Eye (tissue), 1 donor: ENCODE measurements at regions not wholly inside any gene's neighbourhood (a gene's known extent, or its start where the extent isn't known, plus 50 kb on each side); places are given as distances from the start of the nearest gene placed in this dataset.
"Not testable (repeated sequence)": the region's sequence is repeated elsewhere in the genome, so short reads cannot be mapped to it uniquely, and the experiment has no call there.

Source experiments
- DNase-seq: peaks from one replicate; pipeline ENCODE4 v3.0.0-alpha.2; 2015

DNA sequence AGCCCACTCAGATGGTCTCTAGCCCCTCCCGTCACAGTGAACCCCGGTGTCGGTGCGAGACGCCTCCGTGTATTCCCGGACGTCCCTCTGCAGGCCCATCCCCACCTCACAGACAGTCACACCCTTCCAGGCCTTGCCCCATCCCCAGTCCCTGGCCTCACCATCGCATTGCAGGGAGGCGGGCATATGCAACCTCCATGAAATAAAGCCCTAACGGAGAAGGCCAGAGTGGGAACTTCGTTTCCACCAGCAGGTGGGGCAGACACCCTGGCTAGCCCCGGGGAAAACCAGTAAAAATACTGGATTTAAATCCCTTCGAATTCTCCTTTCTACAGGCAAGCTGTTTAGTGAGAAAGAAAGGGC, 154.3 kb downstream of the TMEM121 start:
- DNase-seq, result not testable (repeated sequence)

DNA sequence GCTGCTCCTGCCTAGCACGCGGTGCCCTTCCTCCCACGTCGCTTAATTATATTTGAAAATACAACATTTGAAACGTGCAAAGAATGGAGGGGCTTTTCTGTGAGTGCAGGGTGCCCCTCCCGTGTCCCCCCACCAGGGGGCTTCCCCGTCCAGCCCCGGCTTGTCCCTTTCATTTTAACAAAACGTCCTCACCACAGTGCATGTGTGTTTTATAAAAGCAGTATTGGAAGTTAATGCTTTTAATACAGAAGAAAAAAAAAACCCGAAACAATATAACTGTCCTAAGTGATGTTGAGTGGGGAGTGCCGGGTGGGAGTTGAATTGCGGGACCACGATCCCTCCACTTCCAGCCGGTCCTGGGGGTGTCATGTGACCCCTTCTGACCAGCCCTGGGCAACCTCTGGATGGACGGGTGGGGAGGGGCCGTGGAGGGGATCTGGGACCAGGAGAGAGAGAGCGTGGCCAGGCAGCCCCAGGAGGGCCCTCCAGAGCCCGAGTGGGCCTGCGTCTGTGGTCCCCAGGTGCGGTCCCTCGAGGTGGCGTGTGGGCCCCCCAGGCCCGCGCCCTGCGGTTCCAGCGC, 155.3 kb downstream of the TMEM121 start:
- not testable (repeated sequence) for DNase-seq

- not testable (repeated sequence) for DNase-seq
These were observed 156.1 kb downstream of the TMEM121 start for GRCh38 chr14:105682442-105682841.

DNA sequence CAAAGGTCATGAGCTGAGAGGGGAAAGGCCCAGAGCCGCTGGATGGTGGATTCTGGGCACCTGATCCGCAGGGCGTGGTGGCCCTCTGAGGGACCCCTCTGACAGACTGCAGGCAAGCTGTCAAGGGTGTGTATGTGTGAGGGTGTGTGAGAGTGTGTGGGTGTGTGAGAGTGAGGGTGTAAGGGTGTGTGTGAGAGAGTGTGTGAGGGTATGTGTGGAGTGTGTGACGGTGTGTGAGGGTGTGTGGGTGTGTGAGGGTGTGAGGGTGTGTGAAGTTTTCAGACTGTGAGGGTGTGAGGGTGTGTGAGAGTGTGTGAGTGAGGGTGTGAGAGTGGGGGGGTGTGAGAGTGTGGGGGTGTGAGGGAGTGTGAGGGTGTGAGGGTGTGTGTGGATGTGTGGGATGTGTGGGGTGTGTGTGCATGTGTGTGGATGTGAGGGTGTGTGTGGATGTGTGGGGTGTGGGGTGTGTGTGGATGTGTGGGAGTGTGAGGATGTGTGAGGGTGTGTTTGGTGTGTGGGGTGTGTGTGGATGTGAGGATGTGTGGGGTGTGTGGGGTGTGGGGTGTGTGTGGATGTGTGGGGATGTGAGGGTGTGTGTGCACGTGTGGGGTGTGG, 156.7 kb downstream of the TMEM121 start:
- DNase-seq, result no peak

DNA sequence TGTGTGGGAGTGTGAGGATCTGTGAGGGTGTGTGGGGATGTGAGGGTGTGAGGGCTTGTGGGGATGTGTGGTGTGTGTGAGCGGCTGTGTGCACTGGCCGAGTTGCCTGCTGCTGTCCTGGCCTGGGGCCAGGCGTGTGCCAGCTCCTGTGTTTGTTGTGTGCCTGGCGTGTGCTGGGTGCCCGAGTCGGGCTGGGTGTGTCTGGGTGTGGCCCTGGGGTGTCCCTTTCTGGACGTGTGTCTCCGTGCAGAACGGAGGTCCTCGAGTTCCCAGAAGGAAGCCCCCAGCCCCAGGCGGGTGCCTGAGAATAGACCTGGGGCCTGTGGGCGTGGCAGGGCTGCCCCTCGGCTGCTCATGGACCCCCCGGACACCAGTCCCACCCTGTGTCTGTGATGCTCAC, 157.7 kb downstream of the TMEM121 start:
- DNase-seq, result not testable (repeated sequence)

- not testable (repeated sequence) for DNase-seq
These were observed 158.2 kb downstream of the TMEM121 start for GRCh38 chr14:105684597-105684996.

DNA sequence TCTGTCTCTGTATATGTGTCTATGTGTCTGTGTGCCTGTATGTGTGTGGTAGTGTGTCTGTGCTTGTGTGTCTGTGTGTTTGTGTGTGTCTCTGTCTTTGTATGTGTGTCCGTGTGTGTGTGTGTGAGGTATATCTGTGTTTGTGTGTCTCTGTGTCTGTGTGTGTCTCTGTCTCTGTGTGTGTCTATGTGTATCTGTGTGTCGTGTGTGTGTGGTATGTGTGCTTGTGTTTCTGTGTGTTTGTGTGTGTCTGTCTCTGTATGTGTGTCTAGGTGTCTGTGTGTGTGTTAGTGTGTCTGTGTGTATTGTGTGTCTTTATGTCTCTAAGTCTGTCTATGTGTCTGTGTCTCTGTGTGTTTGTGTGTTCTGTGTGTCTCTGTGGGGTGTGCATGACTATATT, 158.6 kb downstream of the TMEM121 start:
- no peak for DNase-seq

DNA sequence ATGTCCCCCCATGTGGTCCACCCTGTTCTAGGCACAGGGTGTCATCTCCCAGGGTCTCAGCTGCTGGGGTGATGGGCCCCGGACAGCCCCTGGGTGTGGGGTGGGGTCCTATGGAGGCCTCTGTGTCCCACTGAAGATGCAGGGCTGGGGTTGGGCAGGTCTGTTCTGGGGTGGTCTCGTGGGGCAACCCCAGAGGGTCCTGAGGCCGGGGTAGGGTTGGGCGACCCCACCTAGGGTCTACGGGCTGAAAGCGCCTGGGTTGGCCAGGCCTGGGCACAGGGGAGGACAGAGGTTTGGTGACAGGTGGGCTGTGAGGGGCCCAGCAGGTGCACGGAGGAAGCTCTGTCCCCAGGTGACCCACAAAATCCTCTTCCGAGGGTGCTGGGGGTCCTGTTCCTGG, 159.2 kb downstream of the TMEM121 start:
- DNase-seq, result not testable (repeated sequence)

- DNase-seq, result not testable (repeated sequence)
These were observed 159.7 kb downstream of the TMEM121 start for GRCh38 chr14:105686050-105686449.

DNA sequence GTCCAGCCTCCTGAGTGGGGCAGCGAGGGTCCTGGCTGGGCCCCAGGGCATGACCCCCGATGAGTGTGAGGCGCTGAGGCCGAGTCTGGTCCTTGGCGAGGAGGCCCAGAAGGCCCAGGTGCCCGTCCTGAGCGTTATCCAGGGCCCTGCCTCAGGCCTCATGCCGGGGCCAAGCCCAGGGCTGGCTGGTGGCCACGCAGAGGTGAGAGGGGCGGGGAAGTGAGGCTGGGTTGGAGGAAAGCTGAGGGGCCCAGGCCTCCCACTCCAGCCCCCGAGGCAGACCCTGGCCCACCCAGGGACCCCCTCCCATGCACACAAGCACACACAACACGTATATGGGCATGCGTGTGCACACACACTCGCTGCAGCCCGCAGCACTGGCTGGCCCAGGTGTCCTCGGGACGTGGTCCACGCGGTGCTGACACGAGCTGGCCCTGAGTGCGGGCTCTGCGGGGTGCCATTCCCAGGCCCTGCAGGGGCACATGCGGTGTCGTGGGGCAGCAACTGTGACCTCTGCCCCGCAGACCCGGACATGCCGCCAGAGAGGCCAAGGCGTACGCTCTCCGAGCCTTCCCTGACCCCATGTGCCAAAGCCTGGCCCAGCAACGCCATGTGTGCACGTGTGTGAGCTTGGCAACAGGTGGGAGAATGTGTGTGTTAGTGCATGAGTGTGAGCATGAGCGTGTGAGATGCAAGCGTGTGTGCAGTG, 160.2 kb downstream of the TMEM121 start:
- DNase-seq, result not testable (repeated sequence)

GRCh38 chr14:105687171-105688022, 161.0 kb downstream of the TMEM121 start:
- DNase-seq, result not testable (repeated sequence)

- not testable (repeated sequence) for DNase-seq
These were observed 161.6 kb downstream of the TMEM121 start for GRCh38 chr14:105688023-105688351.

- not testable (repeated sequence) for DNase-seq
These were observed 162.4 kb downstream of the TMEM121 start for GRCh38 chr14:105688664-105689221.

DNA sequence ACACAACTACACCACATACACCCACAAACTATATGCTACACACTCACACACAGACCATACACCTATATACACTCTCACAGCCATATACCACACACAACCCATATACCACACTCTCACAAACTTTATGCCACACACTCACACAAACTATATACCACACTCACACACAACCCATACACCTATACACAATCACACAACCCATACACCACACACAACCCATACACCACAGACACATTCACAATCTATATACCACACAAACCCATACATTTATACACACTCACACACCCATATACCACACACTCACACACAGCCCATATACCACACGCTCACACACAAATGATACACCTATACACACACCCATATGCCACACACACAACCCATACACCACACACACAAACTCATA, 163.3 kb downstream of the TMEM121 start:
- no peak for DNase-seq

- DNase-seq, result no peak
These were observed 164.3 kb downstream of the TMEM121 start for GRCh38 chr14:105690671-105691070.

DNA sequence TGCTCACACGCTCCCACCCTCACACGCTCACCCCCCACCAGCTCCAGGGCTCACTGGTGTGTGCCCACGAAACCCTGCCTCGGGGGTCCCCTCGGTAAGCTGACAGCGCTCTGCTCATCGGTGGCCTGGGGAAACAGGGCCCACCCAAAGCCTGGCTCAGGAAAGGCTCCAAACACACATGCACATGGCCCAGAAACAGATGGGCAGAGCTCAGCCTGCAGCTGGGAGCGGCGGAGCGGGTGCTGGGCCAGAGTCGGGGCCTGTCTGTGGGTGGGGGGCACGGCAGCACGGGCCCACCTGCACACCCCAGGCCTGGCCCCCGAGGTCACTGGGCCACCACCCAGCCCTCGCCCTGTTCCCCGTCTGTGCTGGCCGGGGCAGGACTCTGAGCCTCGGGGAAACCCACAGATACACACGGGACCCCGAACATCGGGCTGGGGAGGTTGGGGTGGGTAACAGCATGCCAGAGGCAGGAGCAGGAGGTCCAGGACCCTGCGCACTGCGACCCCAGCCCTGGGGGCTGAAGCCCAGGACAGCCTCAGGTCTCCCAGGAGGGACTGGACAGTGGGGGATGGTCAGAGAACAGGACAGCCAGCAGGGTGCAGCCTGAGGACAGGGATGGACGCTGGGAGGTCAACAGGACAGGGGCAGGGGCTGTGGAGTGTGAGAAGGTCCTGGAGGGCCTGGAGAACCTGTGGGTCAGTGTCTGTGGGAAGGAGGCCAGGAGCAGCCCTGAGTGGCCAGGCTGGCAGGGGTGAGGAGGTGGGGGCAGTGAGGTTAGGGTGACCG, 165.1 kb downstream of the TMEM121 start:
- not testable (repeated sequence) for DNase-seq

DNA sequence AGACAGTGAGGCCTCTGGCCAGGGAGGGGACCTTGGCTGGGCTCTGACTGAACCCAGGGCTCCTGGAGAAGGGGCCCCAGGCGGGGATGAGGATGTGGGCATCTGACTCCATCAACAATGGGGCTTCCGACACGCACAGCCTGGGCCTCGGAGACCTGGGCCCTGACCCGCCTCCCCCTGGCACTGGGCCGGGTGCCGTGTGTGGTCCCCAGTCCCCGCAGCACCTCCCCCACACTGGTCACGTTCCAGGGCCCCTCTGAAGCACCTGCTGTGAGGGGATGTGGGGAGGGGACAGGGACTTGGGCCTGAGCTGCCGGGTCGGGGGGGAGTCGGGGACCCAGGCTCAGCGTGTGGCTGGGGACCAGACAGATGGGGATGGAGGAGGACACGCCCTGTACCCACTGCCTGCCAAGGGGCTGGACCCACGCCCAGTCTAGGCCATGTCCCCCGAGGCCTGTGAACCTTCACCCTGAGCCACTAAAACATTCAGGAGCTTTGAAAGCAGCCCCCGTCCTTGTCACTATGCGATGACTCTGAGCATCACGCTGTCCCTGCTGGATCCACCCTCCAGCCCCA, 165.8 kb downstream of the TMEM121 start:
- DNase-seq, result not testable (repeated sequence)

DNA sequence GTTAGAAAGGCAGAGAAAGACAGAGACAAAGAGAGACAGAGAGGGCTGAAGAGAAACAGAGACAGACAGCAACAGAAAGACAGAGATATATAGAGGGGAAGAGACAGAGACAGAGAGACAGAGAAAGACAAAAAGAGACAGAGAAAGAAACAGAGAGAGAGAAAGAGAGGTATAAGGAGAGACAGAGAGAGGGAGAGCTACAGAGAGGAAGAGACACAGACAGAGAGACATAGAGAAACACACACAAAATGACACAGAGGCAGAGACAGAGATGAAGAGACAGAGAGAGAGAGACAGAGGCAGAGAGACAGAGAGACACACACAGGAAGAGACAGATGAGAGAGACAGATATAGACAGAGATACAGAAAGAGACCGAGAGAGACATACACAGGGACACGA, 168.6 kb downstream of the TMEM121 start:
- peak; percentile 1 for DNase-seq

DNA sequence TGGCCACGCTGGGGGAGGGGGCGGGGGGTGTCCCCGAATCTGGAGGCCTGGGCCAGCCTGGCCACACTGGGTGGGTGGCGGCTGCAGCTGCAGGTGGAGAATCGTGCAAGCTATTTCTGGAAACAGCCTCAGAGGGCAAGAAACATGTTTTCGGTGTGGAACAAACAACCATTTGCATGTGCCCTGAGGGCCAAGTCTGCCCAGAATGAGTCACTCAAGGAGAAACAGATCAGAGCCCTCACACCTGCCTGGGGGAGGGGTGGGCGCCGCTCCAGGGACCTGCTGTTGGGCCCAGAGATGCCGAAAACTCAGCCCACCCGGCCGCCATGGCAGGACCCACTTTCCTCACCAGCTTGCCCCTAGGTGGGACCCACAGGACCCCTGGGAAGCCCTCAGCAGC, 170.0 kb downstream of the TMEM121 start:
- not testable (repeated sequence) for DNase-seq

GRCh38 chr14:105697414-105697813, 171.0 kb downstream of the TMEM121 start:
- not testable (repeated sequence) for DNase-seq

GRCh38 chr14:105697955-105698354, 171.6 kb downstream of the TMEM121 start:
- not testable (repeated sequence) for DNase-seq
